GM19043 (cell line): ENCODE measurements at regions not wholly inside any gene's neighbourhood (a gene's known extent, or its start where the extent isn't known, plus 50 kb on each side); places are given as distances from the start of the nearest gene placed in this dataset.

Source experiments
- ATAC-seq: cut with Tn5 transposase; IDR thresholded peaks from one replicate; pipeline ENCODE4 v1.9.1; 2021; ENCODE audit warnings: low read depth; ENCODE audit not compliant: unreplicated experiment

GRCh38 chr1:163785868-163786405 is 464.2 kb downstream of the NUF2 start:
- no peak for ATAC-seq

- no peak for ATAC-seq
These were observed 468.2 kb downstream of the NUF2 start for GRCh38 chr1:163789911-163790310.

DNA sequence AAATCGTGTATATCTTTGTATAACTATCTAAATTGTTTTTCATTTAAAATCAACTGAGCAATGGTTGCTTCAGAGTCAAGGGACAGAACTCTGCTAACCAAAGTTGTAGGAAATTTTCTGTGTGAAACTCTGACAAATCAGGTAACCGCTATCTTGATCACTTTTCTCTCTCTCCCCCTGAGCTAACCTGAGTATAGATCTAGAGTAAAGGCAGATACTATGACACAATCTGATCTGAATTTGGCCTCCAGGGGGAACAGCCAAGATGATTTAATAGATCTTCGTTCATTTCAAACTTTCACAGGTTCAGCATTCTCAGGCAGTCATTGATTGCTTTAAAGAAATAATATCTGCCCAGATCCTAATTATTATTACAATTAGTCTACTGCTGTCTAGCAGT is 472.8 kb downstream of the NUF2 start:
- no peak for ATAC-seq

GRCh38 chr1:163796394-163796821 is 474.7 kb downstream of the NUF2 start:
- no peak for ATAC-seq

- ATAC-seq = no peak
These were observed 476.1 kb downstream of the NUF2 start for GRCh38 chr1:163797816-163798215.

DNA sequence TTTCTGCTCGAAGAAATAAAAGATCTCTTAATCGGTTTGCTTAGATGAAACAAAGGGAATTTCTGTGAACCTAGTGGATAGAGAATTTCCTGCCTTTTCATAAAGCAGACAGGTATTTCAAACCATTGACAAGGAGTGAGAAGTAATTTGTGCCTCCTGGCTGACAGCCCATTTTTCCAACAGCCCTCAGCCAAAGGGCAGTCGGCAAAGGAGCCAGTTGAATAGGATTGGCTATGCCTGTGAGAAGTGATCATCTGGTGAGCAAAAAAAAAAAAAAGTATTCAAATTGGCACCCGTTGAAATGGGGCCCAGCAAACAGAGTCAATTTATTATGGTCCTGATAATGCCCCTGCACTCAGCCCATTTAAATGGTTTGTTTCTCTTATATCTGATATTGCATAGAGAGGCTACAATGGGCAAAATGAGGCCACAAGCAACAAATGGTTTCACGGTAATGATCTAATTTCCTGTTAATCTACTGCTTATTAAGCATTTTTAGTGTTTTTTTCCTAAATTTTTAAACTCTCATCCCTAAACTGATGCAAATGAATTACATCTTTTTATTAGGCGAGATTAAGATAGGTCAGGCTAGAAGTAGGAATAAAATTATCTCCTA is 477.5 kb downstream of the NUF2 start:
- no peak for ATAC-seq

DNA sequence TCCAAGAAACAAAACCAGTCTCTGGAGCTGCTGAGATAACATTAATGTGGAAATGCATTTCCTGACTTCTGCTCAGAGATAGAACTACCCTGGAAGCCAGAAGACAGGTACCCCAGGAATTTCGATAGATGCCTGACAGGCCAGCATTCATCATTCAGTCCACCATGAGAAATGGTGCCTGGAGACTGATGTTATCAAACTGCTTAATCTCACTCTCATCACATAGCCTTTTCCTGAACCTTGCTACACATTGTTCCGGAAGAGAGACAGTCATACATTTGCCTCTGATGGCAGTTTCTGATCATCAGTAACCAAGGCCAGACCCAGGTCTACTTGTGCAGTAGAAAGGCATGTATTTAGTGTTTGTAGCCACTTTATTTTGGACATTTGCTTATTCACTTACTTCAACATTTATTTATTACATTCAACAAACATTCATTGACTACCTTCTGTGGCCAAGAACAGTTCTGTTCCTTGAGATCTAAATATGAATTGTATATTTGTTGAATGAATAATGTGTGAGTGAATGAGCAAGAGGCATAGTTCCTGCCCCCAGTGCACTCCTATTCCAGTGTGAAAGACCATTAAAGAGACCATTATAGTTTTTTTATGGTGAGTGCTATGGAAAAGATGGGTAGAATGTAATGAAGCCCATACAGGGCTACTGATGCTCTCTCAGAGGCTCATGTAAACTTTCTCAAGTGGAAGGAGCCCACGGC is 485.7 kb downstream of the NUF2 start:
- no peak for ATAC-seq

DNA sequence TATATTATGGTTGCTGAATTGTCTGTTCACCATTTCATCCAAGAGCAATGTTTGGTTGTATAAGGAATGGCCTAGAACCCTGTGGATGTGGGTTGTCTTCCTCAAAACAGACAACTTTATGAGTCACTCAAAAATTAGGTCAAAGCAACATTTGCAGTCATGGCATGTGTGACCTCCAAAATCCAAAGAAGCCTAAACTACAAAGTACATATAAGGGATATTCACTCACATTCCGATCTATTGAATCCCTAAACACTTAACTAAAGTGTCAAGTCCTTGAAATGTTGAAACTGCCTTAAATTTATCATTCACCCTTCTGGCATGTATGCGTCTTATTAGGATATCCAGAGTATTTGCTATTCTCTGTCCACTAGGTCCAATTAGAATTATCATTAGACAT is 491.5 kb downstream of the NUF2 start:
- ATAC-seq = no peak

- no peak for ATAC-seq
These were observed 498.5 kb downstream of the NUF2 start for GRCh38 chr1:163820226-163820625.

GRCh38 chr1:163820766-163821165 is 499.0 kb downstream of the NUF2 start:
- ATAC-seq = no peak

GRCh38 chr1:163821679-163822078 is 499.9 kb downstream of the NUF2 start:
- ATAC-seq = no peak

GRCh38 chr1:163823017-163823416 is 501.3 kb downstream of the NUF2 start:
- ATAC-seq = no peak

DNA sequence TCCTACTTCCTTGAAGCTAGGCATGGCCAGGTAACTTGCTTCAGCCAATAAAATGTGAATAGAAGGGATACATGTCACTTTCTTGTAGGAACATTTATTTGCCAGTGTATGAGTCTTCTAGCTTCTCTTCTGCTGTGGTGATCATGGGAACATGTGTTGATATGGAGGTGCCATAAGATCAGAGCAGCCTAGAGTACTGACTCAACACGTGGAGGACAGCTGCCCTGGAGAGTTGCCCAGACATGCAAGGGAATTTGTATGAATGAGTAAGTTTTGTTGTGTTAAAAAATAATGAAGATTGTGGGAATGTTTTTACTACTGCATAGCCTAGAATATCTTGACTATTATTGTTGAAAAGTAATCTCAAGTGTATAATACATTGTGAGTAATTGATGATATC is 502.3 kb downstream of the NUF2 start:
- no peak for ATAC-seq

- ATAC-seq = no peak
These were observed 502.7 kb downstream of the NUF2 start for GRCh38 chr1:163824490-163824889.

- no peak for ATAC-seq
These were observed 504.7 kb downstream of the NUF2 start for GRCh38 chr1:163826500-163826899.

- no peak for ATAC-seq
These were observed 513.0 kb downstream of the NUF2 start for GRCh38 chr1:163834778-163835177.

DNA sequence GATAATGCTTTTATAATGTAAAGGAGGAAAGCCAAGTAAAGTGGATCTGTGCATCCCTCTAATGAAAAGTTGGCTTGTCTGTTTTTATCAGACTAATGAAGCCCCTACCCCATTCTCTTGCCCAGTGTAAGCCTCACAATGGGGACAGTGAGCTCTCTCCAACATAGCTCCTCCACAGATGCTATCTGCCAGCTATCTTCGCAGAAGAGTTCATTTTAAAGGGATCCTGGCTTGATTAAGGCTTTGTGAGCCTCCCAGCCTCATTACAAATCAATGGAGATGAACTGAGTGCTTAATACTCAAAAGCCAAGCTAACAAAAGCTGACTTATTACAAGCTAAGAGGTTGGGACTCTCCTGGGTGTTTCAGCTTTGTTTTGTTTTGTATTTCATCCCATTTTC is 514.7 kb downstream of the NUF2 start:
- ATAC-seq = no peak

DNA sequence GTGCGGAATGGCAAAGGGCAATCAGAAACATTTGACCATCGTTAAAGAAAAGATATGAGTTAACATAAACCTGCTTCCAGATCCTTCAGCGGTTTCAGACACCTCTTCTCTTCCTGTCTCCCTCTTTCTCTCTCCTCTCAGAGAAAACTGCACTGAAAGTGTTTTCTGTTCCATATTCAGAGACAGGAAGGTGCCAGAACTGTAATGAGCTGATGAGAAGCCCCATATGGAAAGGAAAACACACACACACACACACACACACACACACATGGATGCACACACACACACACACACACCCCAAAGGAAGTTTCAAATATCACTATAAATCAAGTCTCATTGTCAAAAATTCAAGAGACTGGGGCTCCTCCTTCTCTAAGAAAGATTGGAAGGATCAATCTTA is 515.5 kb downstream of the NUF2 start:
- ATAC-seq = no peak

GRCh38 chr1:163842571-163842970 is 520.8 kb downstream of the NUF2 start:
- no peak for ATAC-seq

DNA sequence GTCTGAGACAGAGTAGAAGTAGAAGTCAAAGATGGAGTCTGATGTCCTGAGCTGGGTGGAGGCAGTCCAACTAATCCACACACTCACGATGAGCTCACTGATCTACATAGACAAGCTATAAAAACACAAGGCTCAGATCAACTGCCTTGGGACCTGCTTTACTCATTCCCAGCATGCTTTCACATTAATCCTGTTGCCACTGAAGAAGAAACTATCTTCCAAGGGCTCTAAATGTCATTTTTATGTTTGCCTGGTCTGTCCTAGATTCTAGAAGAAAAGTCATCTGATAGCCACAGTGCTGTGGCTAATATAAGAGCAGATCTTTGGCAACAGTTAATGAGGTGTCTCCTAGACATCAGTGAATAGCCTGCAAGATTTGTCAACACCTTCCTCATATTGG is 522.7 kb downstream of the NUF2 start:
- ATAC-seq = no peak

DNA sequence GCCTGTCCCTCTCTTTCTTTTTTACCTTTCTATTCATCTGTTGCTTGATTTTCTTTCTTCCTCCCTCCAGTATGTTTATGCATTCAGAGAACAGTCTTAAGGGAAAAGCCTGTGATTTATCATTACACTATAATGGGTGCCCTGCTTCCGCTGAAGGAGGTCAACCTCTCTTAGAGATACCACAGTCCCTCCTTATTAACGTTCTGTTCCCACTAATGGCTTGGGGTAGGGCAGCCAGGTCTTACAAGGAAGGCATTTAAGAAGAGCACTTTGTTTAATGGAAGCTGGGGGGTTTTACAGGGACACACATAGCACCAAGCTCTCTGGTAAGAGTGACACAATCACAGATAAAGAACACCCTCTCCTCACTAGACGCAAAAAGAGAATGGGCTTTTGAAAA is 523.5 kb downstream of the NUF2 start:
- ATAC-seq = no peak

- ATAC-seq = no peak
These were observed 542.0 kb downstream of the NUF2 start for GRCh38 chr1:163863731-163864130.
